T47D (cell line): ENCODE measurements at regions not wholly inside any gene's neighbourhood (a gene's known extent, or its start where the extent isn't known, plus 50 kb on each side); places are given as distances from the start of the nearest gene placed in this dataset.
"Not testable (repeated sequence)": the region's sequence is repeated elsewhere in the genome, so short reads cannot be mapped to it uniquely, and the experiment has no call there.

Experiments
- DNase-seq, 2 experiments: peaks; one replicate each; pipeline versions ENCODE4 v3.0.0 to v3.0.0-alpha.2; 2011 to 2012; ENCODE audit warnings: low read depth in 1 of 2, low spot score in 1 of 2
- JUND ChIP-seq: IDR thresholded peaks from 2 replicates; pipeline ENCODE4 v1.6.1; 2012; ENCODE audit warnings: low read depth
- in situ Hi-C: cut with HindIII; loops from 2 replicates; pipeline ENCODE4 v1.10.0; 2016; ENCODE audit warnings: low sequenced_read_pairs, low pct_unique_long_range_greater_than_20kb

- DNase-seq, result no peak
- TF ChIP-seq JUND, result no peak
- in situ Hi-C loops, result no loop called here
These were observed 335.1 kb downstream of the PREX1 start for GRCh38 chr20:48492715-48493070.

GRCh38 chr20:48492015-48492714 is 335.6 kb downstream of the PREX1 start:
- no peak for DNase-seq
- in situ Hi-C loops, result no loop called here
- no peak for TF ChIP-seq JUND

- TF ChIP-seq JUND, result no peak
- no peak for DNase-seq
- in situ Hi-C loops, result no loop called here
These were observed 336.6 kb downstream of the PREX1 start for GRCh38 chr20:48490961-48491831.

GRCh38 chr20:48490341-48490740 is 337.5 kb downstream of the PREX1 start:
- DNase-seq, in situ Hi-C loops: not testable (repeated sequence)

- in situ Hi-C loops, result no loop called here
- TF ChIP-seq JUND, result no peak
- DNase-seq, result no peak
These were observed 338.1 kb downstream of the PREX1 start for GRCh38 chr20:48489656-48490055.

GRCh38 chr20:48489046-48489463 is 338.7 kb downstream of the PREX1 start:
- TF ChIP-seq JUND, result no peak
- DNase-seq, result no peak
- in situ Hi-C loops, result no loop called here

- in situ Hi-C loops, DNase-seq: not testable (repeated sequence)
These were observed 339.3 kb downstream of the PREX1 start for GRCh38 chr20:48488334-48489034.

- in situ Hi-C loops, result no loop called here
- no peak for DNase-seq
- TF ChIP-seq JUND, result no peak
These were observed 341.7 kb downstream of the PREX1 start for GRCh38 chr20:48486065-48486464.

- in situ Hi-C loops, result not testable (repeated sequence)
- peak in 1 of 2 experiments; percentile 32 for DNase-seq
These were observed 342.6 kb downstream of the PREX1 start for GRCh38 chr20:48485153-48485552.

- in situ Hi-C loops, result no loop called here
- TF ChIP-seq JUND, result no peak
- DNase-seq, result no peak
These were observed 344.3 kb downstream of the PREX1 start for GRCh38 chr20:48483334-48484066.

- no peak for DNase-seq
These were observed 345.0 kb downstream of the PREX1 start for GRCh38 chr20:48482790-48483189.

GRCh38 chr20:48480216-48480772 is 347.5 kb downstream of the PREX1 start:
- in situ Hi-C loops, result no loop called here
- DNase-seq, result no peak
- no peak for TF ChIP-seq JUND

More at GRCh38 chr20:48482790-48483189, 345.0 kb downstream of the PREX1 start:
- in situ Hi-C loops, result no loop called here
- TF ChIP-seq JUND, result no peak
